Activated CD4-positive, alpha-beta T cell treated with anti-CD3 and anti-CD28 coated beads, Interleukin-2, amount 50 U/mL, for 1 hour (primary cell): ENCODE measurements at regions not wholly inside any gene's neighbourhood (a gene's known extent, or its start where the extent isn't known, plus 50 kb on each side); places are given as distances from the start of the nearest gene placed in this dataset.

Experiments
- DNase-seq: peaks from one replicate; pipeline ENCODE4 v3.0.0-alpha.2; 2020

DNA sequence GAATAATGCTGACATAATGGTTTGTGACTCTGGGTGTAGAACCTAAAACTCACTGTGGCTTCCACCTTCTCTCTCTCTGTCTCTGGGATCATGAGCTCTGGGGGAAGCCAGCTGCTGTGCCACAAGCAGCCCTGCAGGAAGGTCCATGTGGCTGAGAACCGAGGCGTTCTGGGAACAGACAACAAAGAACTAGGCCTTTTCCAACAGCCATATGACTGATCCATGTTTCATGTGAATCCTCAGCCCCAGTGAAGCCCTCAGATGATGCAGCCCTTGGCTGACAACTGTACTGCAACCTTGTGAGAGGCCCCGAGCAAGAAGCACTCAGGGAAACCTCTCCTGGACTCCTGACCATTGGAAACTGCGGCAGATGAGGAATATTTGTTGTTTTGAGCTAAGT, 56.6 kb downstream of the HLA-G start:
- DNase-seq: no peak

DNA sequence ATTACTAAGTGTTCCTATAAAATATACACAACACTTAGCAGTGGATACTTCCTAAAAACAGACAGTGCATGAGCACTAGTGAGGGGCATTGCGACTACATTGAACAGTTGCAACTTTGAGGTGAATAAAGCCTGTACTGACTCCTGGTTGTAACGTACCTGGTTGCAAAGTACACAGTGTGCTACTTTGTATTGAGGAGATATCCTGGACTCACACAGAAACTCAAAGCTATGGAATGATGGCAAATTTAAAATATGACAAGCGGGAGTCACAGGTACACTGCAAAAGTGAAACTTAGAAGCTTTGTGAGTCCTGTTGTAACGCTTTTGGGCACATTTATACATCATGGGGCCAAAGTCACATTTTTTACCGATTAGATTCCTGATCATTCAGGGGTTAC, 55.6 kb upstream of the HLA-A start:
- DNase-seq: no peak

DNA sequence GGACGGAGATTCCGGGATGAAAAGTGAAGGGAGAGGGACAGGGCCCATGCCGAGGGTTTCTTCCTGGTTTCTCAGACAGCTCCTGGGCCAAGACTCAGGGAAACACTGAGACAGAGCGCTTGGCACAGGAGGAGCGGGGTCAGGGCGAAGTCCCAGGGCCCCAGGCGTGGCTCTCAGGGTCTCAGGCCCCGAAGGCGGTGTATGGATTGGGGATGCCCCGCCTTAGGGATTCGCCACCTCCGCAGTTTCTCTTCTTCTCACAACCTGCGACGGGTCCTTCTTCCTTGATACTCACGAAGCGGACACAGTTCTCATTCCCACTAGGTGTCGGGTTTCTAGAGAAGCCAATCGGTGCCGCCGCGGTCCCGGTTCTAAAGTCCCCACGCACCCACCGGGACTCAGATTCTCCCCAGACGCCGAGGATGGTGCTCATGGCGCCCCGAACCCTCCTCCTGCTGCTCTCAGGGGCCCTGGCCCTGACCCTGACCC, 55.0 kb upstream of the HLA-A start:
- DNase-seq: peak; percentile 44

DNA sequence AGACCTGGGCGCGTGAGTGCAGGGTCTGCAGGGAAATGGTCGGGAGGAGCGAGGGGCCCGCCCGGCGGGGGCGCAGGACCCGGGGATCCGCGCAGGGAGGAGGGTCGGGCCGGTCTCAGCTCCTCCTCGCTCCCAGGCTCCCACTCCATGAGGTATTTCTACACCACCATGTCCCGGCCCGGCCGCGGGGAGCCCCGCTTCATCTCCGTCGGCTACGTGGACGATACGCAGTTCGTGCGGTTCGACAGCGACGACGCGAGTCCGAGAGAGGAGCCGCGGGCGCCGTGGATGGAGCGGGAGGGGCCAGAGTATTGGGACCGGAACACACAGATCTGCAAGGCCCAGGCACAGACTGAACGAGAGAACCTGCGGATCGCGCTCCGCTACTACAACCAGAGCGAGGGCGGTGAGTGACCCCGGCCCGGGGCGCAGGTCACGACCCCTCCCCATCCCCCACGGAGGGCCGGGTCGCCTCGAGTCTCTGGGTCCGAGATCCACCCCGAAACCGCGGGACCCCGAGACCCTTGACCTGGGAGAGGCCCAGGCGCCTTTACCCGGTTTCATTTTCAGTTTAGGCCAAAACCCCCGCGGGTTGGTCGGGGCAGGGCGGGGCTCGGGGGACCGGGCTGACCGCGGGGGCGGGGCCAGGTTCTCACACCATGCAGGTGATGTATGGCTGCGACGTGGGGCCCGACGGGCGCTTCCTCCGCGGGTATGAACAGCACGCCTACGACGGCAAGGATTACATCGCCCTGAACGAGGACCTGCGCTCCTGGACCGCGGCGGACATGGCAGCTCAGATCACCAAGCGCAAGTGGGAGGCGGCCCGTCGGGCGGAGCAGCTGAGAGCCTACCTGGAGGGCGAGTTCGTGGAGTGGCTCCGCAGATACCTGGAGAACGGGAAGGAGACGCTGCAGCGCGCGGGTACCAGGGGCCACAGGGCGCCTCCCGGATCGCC, 54.2 kb upstream of the HLA-A start:
- peak; percentile 90 for DNase-seq
